Omental fat pad (tissue), 3 donors: ENCODE measurements at regions not wholly inside any gene's neighbourhood (a gene's known extent, or its start where the extent isn't known, plus 50 kb on each side); places are given as distances from the start of the nearest gene placed in this dataset.

Experiments
- ATAC-seq: fragments of 150-250 bp; one replicate; pipeline ENCODE4 v1.9.1; 2016; ENCODE audit warnings: mild to moderate bottlenecking, moderate library complexity; ENCODE audit not compliant: low FRiP score
- DNase-seq: peaks from one replicate; pipeline ENCODE4 v3.0.0-alpha.2; 2019; ENCODE audit warnings: low spot score
- TF ChIP-seq, protein P1 (sequence below), 3 donors: fragments of 450-650 bp; IDR thresholded peaks; one replicate each; pipeline ENCODE4 v1.5.1; 2016 to 2017; ENCODE audit warnings: antibody characterized with exemption in 3 of 3, mild to moderate bottlenecking in 3 of 3, moderate library complexity in 2 of 3

DNA sequence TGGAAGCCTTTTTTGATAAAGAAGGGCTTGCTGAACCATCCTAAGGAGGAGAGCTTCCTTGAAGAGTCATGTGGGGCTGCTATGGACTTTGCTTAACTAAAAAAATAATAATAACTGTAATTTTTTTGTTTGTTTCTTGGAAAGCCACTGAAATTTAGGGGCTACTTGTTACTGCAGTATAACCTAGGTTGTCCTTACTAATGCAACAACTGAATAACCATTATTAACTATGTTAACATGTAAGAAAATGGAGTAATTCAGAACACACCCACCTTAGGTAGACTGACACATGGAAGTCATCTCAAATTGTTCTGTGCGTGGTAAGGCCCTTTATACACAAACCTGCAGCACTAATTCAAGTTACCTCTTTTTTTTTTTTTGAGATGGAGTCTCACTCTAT, 90.9 kb upstream of the SOX4 start:
- TF ChIP-seq, protein P1, sequence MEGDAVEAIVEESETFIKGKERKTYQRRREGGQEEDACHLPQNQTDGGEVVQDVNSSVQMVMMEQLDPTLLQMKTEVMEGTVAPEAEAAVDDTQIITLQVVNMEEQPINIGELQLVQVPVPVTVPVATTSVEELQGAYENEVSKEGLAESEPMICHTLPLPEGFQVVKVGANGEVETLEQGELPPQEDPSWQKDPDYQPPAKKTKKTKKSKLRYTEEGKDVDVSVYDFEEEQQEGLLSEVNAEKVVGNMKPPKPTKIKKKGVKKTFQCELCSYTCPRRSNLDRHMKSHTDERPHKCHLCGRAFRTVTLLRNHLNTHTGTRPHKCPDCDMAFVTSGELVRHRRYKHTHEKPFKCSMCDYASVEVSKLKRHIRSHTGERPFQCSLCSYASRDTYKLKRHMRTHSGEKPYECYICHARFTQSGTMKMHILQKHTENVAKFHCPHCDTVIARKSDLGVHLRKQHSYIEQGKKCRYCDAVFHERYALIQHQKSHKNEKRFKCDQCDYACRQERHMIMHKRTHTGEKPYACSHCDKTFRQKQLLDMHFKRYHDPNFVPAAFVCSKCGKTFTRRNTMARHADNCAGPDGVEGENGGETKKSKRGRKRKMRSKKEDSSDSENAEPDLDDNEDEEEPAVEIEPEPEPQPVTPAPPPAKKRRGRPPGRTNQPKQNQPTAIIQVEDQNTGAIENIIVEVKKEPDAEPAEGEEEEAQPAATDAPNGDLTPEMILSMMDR (IDR thresholded peaks at IDR 0.05), result no peak
- DNase-seq (no peak), ATAC-seq (no peak)

DNA sequence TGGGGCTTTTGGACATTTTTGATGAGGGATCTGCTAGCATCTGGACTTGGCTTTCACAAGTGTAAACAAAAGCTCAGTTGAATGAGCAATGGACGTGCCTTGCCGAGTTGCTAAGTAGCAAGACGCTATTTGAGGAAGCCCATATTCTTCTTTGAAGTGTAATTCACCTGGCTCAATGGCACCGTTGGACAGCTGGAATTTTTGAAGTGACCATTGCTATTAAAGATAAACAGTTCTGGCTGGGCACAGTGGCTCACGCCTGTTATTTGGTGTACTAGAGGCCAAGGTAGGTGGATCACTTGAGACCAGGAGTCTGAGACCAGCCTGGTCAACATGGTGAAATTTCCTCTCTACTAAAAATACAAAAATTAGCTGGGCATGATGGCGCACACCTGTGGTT, 88.8 kb upstream of the SOX4 start:
- TF ChIP-seq, protein P1 (IDR thresholded peaks at IDR 0.05), result no peak
- DNase-seq (no peak), ATAC-seq (no peak)

DNA sequence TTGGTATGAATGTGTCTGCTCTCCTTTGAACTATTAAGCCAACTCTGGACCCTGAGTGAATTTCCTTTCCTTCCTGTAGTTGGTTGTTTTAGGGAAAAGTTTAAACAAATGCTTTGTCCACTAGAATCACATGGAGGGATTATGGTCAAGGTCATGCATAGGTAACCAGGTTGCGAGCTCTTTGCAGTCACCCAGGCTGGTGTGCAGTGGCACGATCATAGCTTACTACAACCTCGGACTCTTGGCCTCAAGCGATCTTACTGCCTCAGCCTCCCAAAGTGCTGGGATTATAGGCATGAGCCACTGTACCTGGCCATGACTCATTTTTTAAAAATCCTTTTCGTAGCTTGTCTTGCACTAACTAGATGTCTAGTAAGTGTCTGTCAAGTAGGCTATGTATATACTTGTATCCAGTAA, 88.0 kb upstream of the SOX4 start:
- no peak for ATAC-seq
- TF ChIP-seq, protein P1 (IDR thresholded peaks at IDR 0.05), result no peak

DNA sequence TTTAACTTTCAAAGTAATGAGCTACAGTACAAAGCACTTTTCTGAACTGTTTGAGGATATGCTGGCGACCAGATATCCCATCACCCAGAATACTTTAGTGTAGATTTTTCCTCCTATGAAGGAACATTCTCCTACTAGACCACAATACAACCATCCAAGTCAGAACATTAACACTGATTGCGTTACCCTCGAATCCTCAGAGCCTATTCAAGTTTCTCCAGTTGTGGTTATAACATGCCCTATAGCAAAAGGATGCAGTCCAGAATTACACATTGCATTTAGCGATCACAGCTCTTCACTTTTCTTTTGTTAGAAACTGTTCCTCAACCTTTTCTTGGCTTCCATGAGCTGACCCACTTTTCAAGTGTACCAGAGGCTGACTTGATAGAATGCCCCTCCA, 87.4 kb upstream of the SOX4 start:
- DNase-seq, result no peak
- TF ChIP-seq, protein P1 (IDR thresholded peaks at IDR 0.05), result no peak
- no peak for ATAC-seq

More for the DNA sequence above, 88.0 kb upstream of the SOX4 start:
- DNase-seq, result no peak

DNA sequence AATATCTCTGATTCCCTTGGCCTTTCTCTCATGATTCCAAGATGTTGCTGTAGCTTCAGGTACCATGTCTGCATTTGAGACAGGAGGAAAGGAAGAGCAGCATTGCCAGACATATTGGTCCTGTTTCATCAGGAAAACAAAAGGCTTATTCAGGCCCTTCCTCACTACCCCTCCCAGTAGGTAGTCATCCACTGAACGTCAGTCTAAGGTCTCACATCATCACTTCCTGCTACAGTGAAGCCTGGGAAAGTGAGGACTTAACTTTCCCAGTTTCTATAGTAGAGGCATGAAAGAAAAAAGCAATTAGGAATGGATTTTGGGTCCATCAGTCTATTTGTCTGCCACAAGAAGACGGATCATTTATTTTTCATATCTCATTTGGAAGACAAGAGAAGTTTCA, 85.7 kb upstream of the SOX4 start:
- no peak for ATAC-seq
- TF ChIP-seq, protein P1 (IDR thresholded peaks at IDR 0.05), result no peak
- no peak for DNase-seq

DNA sequence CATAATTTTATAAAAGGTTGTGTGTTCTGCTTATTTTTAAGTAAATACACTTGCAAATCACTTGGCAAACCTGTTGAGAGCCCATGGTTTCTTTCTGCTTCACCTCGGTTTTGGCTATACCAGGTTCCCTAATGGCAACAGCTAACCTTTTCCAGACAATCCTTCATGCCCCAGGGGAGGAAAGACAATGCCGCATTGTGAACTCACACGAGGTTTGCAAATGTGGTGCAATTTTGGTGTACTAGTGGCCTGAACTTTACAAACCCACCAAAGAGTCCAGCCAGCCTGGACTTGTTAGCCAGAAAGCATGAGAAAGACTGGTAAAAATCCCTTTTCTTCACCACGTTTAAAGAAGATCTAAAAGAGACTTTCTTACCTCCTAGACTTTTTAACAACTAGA, 84.8 kb upstream of the SOX4 start:
- ATAC-seq, result no peak
- DNase-seq, result no peak
- TF ChIP-seq, protein P1 (IDR thresholded peaks at IDR 0.05), result no peak

DNA sequence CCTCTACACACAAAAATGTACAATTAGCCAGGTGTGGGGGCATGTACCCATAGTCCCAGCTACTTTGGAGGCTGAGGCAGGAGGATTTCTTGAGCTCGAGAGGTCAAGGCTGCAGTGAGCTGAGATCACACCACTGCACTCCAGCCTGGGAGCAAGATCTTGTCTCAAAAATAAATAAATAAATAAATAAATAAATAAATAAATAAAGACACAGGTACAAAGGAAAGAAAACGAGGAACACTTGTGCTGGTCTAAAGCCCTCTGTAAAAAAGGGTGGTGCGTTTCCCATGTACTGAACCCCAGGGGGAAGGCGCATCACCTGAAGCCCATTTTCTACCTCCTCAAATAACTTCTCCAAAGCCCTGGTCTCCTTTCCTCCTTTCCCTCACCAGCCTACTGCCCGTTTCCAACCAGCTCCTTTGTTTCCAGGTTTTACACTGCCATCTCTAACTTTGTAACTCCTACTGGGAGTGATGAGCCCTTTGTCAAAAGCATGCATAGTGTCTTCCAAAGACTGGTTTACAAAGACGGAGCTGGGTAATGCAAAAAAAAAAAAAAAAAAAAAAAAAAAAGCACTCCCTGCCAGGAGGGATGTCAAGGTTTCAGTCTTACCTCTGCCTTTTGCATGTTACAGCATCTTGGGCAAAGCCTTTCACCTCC, 81.5 kb upstream of the SOX4 start:
- no peak for DNase-seq
- TF ChIP-seq, protein P1 (IDR thresholded peaks at IDR 0.05), result no peak
- no peak for ATAC-seq
